Peyer's patch (tissue), 4 donors: ENCODE measurements at regions not wholly inside any gene's neighbourhood (a gene's known extent, or its start where the extent isn't known, plus 50 kb on each side); places are given as distances from the start of the nearest gene placed in this dataset.

ENCODE experiments used
- DNase-seq, 3 donors: peaks; one replicate each; pipeline ENCODE4 v3.0.0-alpha.2; 2017 to 2019
- H3K27ac ChIP-seq, 4 donors: fragments of 200-600 bp; sonication (generic); one replicate each; pipeline ENCODE4 v1.5.1; 2016 to 2019
- H3K27me3 ChIP-seq, 2 donors: fragments of 200-600 bp; sonication (generic); one replicate each; pipeline ENCODE4 v1.5.1; 2019
- H3K36me3 ChIP-seq, 3 donors: fragments of 200-600 bp; sonication (generic); one replicate each; pipeline ENCODE4 v1.5.1; 2016 to 2019
- H3K4me1 ChIP-seq, 4 donors: fragments of 200-600 bp; sonication (generic); one replicate each; pipeline ENCODE4 v1.5.1; 2016 to 2019
- H3K4me3 ChIP-seq, 4 donors: fragments of 200-600 bp; sonication (generic); 1 replicate in 3 of 4; 2 replicates in 1 of 4; pipeline ENCODE4 v1.5.1; 2016 to 2019; ENCODE audit warnings: mild to moderate bottlenecking in 1 of 4
- H3K9me3 ChIP-seq, 4 donors: fragments of 200-600 bp; sonication (generic); one replicate each; pipeline ENCODE4 v1.5.1; 2016 to 2019; ENCODE audit warnings: mild to moderate bottlenecking in 1 of 4
- CTCF ChIP-seq, 6 experiments: fragments of 450-650 bp in 4 of 6; fragments of 200-600 bp in 2 of 6; sonication (generic) in 1 of 6; IDR thresholded peaks; one replicate each; pipeline ENCODE4 v1.5.1; 2017 to 2019; ENCODE audit warnings: antibody characterized with exemption in 6 of 6, mild to moderate bottlenecking in 3 of 6, moderate library complexity in 1 of 6
- POLR2A ChIP-seq, 2 donors: fragments of 450-650 bp; IDR thresholded peaks; one replicate each; pipeline ENCODE4 v1.5.1; 2017; ENCODE audit warnings: antibody characterized with exemption in 2 of 2, mild to moderate bottlenecking in 2 of 2, moderate library complexity in 2 of 2

GRCh38 chr1:99516141-99516540 lies 129.8 kb upstream of the PALMD start:
- no peaks in the 10 kb centered on the region for H3K9me3 ChIP-seq
- TF ChIP-seq POLR2A (IDR thresholded peaks at IDR 0.05): no peak
- TF ChIP-seq CTCF (IDR thresholded peaks at IDR 0.05): no peak
- H3K36me3 ChIP-seq: no peaks in the 10 kb centered on the region
- no peak for DNase-seq
- H3K4me1 ChIP-seq: no peaks in the 10 kb centered on the region
- H3K27me3 ChIP-seq: no peaks in the 10 kb centered on the region
- no peak overlapping the region for H3K4me3 ChIP-seq
- no peak overlapping the region for H3K27ac ChIP-seq

- no peaks in the 10 kb centered on the region for H3K36me3 ChIP-seq
- no peaks in the 10 kb centered on the region for H3K9me3 ChIP-seq
- TF ChIP-seq POLR2A (IDR thresholded peaks at IDR 0.05) (no peak), CTCF (IDR thresholded peaks at IDR 0.05) (no peak)
- H3K4me3 ChIP-seq: no peak overlapping the region
- DNase-seq: no peak
- no peaks in the 10 kb centered on the region for H3K4me1 ChIP-seq
- no peaks in the 10 kb centered on the region for H3K27me3 ChIP-seq
- no peak overlapping the region for H3K27ac ChIP-seq
Observed at GRCh38 chr1:99520121-99520520, 125.8 kb upstream of the PALMD start.

GRCh38 chr1:99525331-99525730 lies 120.6 kb upstream of the PALMD start:
- H3K9me3 ChIP-seq: no peaks in the 10 kb centered on the region
- H3K27me3 ChIP-seq: no peaks in the 10 kb centered on the region
- no peaks in the 10 kb centered on the region for H3K36me3 ChIP-seq
- H3K4me1 ChIP-seq: no peaks in the 10 kb centered on the region
- no peak for TF ChIP-seq CTCF (IDR thresholded peaks at IDR 0.05)
- no peak for TF ChIP-seq POLR2A (IDR thresholded peaks at IDR 0.05)
- no peak overlapping the region for H3K27ac ChIP-seq
- H3K4me3 ChIP-seq: no peak overlapping the region
- no peak for DNase-seq

GRCh38 chr1:99527078-99527477 lies 118.8 kb upstream of the PALMD start:
- Histone ChIP-seq H3K36me3 (no peaks in the 10 kb centered on the region), H3K27me3 (no peaks in the 10 kb centered on the region), H3K4me3 (no peak overlapping the region), H3K9me3 (no peaks in the 10 kb centered on the region), H3K27ac (no peak overlapping the region), H3K4me1 (no peaks in the 10 kb centered on the region)
- no peak for DNase-seq
- no peak for TF ChIP-seq CTCF (IDR thresholded peaks at IDR 0.05)
- no peak for TF ChIP-seq POLR2A (IDR thresholded peaks at IDR 0.05)

- no peaks in the 10 kb centered on the region for H3K36me3 ChIP-seq
- TF ChIP-seq POLR2A (IDR thresholded peaks at IDR 0.05): no peak
- TF ChIP-seq CTCF (IDR thresholded peaks at IDR 0.05): no peak
- no peak overlapping the region for H3K4me3 ChIP-seq
- H3K9me3 ChIP-seq: no peaks in the 10 kb centered on the region
- H3K4me1 ChIP-seq: no peaks in the 10 kb centered on the region
- H3K27ac ChIP-seq: no peak overlapping the region
- H3K27me3 ChIP-seq: no peaks in the 10 kb centered on the region
- no peak for DNase-seq
Observed at GRCh38 chr1:99527545-99527944, 118.4 kb upstream of the PALMD start.

- no peak for DNase-seq
- TF ChIP-seq CTCF (IDR thresholded peaks at IDR 0.05) (no peak), POLR2A (IDR thresholded peaks at IDR 0.05) (no peak)
Observed at GRCh38 chr1:99529002-99529401, 116.9 kb upstream of the PALMD start.

More at GRCh38 chr1:99529002-99529401, 116.9 kb upstream of the PALMD start:
- Histone ChIP-seq H3K4me3 (no peak overlapping the region), H3K9me3 (no peaks in the 10 kb centered on the region), H3K36me3 (no peaks in the 10 kb centered on the region), H3K4me1 (no peaks in the 10 kb centered on the region), H3K27me3 (no peaks in the 10 kb centered on the region), H3K27ac (no peak overlapping the region)
